HL-60 (cell line): ENCODE measurements at regions not wholly inside any gene's neighbourhood (a gene's known extent, or its start where the extent isn't known, plus 50 kb on each side); places are given as distances from the start of the nearest gene placed in this dataset.

Source experiments
- CTCF ChIP-seq: IDR thresholded peaks from one replicate; pipeline ENCODE4 v1.5.1; 2011; ENCODE audit warnings: low read length, control low read depth, inconsistent platforms; ENCODE audit not compliant: insufficient read depth
- GABPA ChIP-seq: IDR thresholded peaks from 2 replicates; pipeline ENCODE4 v1.6.1; 2012; ENCODE audit warnings: low read depth
- POLR2AphosphoS5 ChIP-seq: IDR thresholded peaks from 2 replicates; pipeline ENCODE4 v1.6.1; 2012; ENCODE audit warnings: low read depth
- REST ChIP-seq: IDR thresholded peaks from 2 replicates; pipeline ENCODE4 v1.6.1; 2012; ENCODE audit warnings: low read depth; ENCODE audit not compliant: insufficient replicate concordance

- TF ChIP-seq POLR2AphosphoS5 (no peak), CTCF (no peak), GABPA (no peak), REST (no peak)
These were observed 77.8 kb downstream of the CTAGE1 start for GRCh38 chr18:22339913-22340312.
